ENCODE measurements at regions not wholly inside any gene's neighbourhood (a gene's known extent, or its start where the extent isn't known, plus 50 kb on each side); places are given as distances from the start of the nearest gene placed in this dataset.
"Not testable (repeated sequence)": the region's sequence is repeated elsewhere in the genome, so short reads cannot be mapped to it uniquely, and the experiment has no call there.

DNA sequence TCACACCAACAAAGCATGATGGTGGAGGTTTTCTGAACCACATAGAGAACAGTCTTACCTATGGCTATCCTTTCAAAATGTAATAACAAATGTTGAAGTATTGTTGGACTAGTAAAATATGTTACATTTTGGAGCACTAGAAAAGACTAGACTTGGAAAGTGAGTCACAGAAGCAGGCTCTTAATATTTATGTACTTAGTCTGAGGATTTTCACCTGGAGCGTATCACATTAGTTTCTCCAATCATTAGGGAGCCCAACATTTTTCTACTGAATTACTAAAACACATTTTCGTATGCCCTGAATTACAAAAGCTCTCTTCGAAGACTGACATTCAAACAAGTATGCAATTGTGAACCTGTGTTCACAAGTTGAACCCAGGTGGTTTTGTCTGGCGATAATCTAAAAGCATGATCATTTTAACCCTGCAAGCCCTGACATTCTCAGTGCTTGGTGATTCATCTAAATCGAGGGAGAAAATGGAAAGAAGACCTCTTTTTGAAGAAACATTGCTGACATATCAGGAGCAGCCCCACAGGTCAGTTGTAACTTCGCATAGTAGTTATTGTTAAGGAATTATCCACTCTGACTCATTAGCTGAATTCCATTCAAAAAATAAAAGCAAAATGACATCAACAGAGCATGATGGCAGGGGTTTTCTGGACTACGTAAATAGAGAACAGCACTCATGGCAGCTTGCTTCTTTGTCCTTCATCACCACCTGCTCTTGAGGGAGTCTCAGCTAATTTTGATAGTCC, 679.8 kb upstream of the NECTIN3 start:
- DNase-seq (ENCODE audit: low read depth in 3 of 3): no peak

DNA sequence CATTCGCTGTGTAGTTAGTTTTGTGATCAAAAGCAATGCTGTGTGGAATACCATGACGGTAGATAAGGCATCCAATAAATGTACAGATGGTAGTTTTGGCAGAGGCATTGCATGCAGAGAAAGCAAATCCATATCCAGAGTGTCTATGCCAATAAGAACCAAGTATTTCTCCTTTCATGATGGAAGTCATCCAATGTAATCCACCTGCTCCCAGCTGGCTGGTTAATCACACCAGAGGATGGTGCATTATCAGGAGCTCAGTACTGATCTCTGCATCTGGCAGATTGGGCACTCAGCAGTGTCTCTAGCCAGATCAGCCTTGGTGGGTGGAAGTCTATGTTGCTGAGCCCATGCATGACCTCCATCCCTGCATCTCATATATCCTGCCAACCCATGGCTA, 677.7 kb upstream of the NECTIN3 start:
- no peak for DNase-seq (ENCODE audit: low read depth in 3 of 3)

GRCh38 chr3:110397115-110397514, 674.5 kb upstream of the NECTIN3 start:
- no peak for DNase-seq (ENCODE audit: low read depth in 3 of 3)

DNA sequence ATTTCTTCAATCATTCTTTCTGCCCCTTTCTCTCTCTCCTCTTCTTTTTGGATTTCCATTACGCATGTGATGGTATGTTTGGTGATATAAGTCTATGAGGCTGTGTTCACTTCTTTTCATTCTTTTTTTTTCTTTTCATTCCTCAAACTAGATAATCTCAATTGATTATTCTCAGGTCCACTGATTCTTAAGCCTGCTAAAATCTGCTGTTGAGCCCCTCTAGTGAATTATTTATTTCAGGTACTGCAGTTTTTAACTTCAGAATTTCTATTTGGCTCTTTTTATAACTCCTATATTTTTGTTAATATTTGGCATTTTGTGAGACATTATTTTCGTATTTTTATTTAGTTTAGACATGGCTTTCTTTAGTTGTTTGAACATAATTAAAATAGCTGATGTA, 671.3 kb upstream of the NECTIN3 start:
- DNase-seq (ENCODE audit: low read depth in 3 of 3): no peak

DNA sequence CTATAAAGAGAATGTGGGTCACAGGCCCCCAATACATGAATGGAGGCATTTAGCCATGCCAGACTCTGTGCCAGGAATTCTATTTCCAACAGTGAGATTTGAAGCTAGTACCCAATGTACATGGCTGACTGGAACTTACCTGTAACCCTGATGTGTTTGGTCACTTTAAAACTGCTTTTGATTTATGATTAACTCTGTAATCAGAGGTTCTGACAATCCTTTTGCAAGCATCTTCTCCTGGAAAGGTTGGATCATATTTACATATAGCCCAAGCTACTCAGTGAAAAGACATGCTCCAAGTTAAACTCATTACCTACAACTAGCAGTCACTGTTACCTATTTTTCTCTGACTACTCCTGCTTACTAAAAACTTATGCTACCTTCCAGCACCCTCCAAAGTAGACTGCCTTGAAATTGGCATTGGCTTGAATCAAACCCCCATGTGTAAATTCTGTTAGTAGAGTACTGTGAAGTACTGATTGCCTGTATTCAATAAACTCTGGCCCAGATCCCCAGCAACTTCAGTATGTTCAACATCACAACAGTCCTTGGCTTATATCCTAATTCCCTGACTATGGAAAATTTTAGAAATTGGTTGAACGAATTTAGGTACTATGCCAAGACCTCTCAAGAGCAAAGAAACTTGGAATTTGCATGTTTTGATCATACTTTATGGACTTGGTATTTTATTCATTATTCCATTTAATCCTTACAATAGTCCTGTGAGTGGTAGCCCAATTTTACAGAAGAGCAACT, 665.6 kb upstream of the NECTIN3 start:
- no peak for DNase-seq (ENCODE audit: low read depth in 3 of 3)

DNA sequence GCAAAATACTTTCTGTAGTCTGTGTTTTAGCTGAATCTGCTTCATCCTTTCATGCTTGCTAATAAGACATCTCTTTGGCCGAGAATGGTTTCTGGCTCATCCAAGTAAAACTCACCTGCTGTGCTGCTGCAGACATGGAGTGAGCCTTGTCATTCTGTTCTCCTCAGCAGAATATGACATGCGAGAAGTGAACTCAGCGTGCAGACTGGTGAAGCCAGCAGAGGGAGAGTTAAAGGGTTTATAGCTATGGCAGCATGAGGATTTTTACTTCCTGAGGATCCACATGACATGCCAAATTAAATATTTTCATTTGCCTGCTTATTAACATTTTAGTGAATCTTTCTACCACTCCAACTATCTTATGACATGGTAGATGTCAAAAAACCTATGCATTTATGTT, 658.4 kb upstream of the NECTIN3 start:
- no peak for DNase-seq (ENCODE audit: low read depth in 3 of 3)

GRCh38 chr3:110413807-110414748, 657.5 kb upstream of the NECTIN3 start:
- no peak for DNase-seq (ENCODE audit: low read depth in 3 of 3)

- no peak for DNase-seq (ENCODE audit: low read depth in 3 of 3)
Measured at GRCh38 chr3:110414855-110415254, 656.8 kb upstream of the NECTIN3 start.

- DNase-seq (ENCODE audit: low read depth in 3 of 3): no peak
Measured at GRCh38 chr3:110419096-110419495, 652.5 kb upstream of the NECTIN3 start.

DNA sequence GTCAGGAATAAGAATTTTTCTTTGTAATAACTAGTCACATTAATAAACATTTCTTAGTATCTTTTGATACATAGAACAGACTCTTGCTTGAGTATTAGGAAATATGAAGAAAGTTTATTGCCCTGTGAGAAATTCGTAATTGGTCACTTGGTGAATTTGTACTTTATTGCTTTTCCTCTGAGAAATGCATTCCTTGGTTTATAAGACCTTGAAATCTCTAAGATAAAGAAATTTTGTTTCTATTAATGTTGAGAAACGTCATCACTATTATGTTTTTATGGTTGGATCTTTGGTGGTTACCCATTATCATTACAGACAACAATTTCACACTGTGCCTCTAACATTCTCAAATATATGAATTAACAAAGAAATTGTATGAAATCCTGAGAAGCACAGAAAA, 652.0 kb upstream of the NECTIN3 start:
- DNase-seq (ENCODE audit: low read depth in 3 of 3): no peak

DNA sequence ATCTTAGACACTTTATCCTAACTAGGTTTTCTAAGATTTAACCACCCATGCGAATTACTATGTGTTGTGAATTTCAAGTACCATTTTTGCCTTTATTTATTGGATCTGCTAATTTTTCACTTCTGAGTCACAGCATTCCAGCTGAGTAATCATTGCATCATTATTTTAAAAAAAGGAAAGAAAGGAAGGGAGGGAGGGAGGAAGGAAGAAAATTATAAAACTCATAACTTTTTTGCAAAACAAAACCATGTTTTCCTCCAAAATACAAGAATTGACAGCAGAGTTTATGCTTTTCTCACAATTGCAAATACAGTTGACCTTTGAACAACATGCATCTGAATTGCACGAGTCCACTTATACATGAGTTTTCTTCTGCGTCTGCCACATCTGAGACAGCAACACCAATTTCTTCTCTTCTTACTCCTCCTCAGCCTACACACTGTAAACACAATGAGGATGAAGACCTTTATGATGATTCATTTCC, 651.4 kb upstream of the NECTIN3 start:
- DNase-seq (ENCODE audit: low read depth in 3 of 3): no peak

DNA sequence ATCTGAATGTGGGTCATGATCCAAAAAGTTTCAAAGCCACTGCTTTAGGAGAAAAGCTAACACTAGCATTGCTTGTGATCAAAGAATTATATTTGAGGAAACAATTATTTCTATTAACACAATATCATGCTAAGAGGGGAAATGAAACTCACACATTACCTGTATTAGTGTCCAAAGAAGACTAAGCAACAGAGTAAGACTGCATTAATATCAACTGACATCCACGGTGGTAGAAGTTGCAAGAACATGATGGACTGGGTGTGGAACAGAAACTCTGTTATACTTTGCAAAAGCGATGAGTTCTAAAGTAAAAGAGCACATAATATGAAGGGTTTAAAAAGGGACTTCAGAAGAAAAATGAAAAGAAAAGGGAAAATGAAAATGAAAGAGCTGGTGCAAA, 648.3 kb upstream of the NECTIN3 start:
- DNase-seq (ENCODE audit: low read depth in 3 of 3): no peak

DNA sequence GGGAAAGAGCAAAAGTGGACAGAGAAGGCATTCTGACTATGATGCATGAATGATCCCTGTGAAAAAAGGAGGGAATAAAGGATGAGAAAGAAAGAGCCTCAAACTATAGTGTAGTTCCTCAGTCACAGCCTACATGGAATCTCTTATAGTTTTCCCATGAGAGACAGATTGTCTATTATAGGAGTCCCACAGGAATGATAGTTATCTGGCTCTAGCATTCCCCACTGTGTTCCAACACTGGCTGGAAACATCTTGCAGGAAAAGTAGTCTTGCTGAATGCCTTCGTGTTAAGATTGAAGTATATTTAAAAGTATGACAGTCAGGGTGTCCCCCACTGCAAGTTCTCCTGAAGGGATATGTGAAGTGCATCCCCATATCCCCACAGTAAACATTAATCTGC, 641.5 kb upstream of the NECTIN3 start:
- DNase-seq (ENCODE audit: low read depth in 3 of 3): no peak

DNA sequence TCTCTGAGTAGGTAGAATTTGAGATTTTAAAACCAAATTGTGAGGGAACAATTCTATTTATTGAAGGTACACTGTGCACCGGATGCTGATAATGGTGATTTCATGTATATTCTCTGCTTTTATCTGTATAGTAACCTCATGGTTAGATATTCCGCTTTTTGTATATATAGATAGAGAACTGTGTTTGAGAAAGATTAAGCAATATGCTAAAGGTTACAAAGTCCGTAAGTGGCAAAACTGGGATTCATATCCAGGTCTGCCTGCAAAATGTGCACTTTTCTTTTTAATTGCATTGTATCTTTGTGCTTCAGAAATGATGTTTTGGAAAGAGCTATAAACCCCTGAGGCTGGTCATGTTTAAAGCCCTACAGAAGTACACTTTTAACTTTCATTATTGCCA, 635.4 kb upstream of the NECTIN3 start:
- no peak for DNase-seq (ENCODE audit: low read depth in 3 of 3)

GRCh38 chr3:110440066-110440653, 631.5 kb upstream of the NECTIN3 start:
- not testable (repeated sequence) for DNase-seq (ENCODE audit: low read depth in 3 of 3)

GRCh38 chr3:110454066-110454465, 617.5 kb upstream of the NECTIN3 start:
- DNase-seq (ENCODE audit: low read depth in 3 of 3): no peak

- no peak for DNase-seq (ENCODE audit: low read depth in 3 of 3)
Measured at GRCh38 chr3:110456001-110456400, 615.6 kb upstream of the NECTIN3 start.

GRCh38 chr3:110456438-110457138, 615.0 kb upstream of the NECTIN3 start:
- DNase-seq (ENCODE audit: low read depth in 3 of 3): no peak

- no peak for DNase-seq (ENCODE audit: low read depth in 3 of 3)
Measured at GRCh38 chr3:110457508-110457907, 614.1 kb upstream of the NECTIN3 start.

- DNase-seq (ENCODE audit: low read depth in 3 of 3): no peak
Measured at GRCh38 chr3:110459021-110459420, 612.6 kb upstream of the NECTIN3 start.

DNA sequence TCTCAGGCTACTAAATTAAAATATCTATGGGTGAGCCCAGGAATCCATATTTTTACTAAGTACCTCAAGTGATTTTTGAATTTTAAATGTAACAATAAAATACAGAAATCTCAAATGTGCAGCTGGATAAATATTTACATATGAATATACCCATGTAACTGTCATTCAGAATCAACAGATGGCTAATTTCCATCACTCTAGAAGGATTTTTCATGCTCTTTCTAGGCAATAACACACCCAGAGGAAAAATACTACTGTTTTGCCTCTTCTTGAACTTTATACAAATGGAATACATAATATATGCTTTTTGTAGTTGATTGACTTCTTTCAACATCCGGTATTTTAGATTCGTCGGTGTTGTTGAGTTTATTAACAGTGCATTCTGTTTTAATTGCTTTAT, 601.3 kb upstream of the NECTIN3 start:
- DNase-seq (ENCODE audit: low read depth in 3 of 3): no peak
